PC-9 (cell line): ENCODE measurements at regions not wholly inside any gene's neighbourhood (a gene's known extent, or its start where the extent isn't known, plus 50 kb on each side); places are given as distances from the start of the nearest gene placed in this dataset.

ENCODE experiments used
- EZH2 ChIP-seq: fragments of 200-600 bp; sonication (generic); IDR thresholded peaks from 2 replicates; pipeline ENCODE4 v1.8.0; 2017; ENCODE audit warnings: antibody characterized with exemption, low read depth
- TF ChIP-seq, protein P1 (sequence below): fragments of 200-600 bp; sonication (generic); conservative IDR thresholded peaks from 2 replicates; pipeline ENCODE4 v1.6.1; 2017; ENCODE audit warnings: mixed run types, antibody characterized with exemption, mild to moderate bottlenecking, moderate library complexity

DNA sequence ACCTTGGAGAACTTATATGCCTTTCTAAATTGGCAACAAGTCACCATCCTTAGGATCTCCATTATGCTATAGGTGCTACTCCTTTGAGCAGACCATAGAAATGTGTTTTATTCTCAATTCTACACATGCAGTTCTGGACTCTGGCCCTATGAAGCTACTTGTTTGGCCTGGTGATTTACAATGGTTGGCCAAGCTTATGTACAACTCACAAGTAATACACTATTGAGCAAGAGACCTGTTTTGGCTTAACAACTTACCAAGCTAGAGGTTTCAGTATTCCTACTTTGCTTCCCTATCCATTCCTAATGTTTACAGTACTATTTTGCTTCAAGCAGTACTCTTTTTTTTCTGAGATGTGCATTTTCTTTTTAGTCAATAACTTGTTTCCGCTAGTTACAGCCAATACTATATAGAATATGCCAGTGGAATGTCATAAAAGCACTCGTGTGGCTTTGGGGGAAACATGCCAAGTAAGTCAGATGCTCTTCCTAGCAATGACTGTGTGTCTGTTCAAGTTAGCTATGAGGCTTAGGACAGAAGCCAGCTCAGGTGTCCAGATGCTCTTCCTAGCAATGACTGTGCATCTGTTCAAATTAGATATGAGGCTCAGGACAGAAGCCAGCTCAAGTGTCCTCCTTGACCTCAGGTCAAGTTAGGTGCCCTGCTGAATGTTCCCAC, 174.9 kb upstream of the SEMA6D start:
- TF ChIP-seq, protein P1, sequence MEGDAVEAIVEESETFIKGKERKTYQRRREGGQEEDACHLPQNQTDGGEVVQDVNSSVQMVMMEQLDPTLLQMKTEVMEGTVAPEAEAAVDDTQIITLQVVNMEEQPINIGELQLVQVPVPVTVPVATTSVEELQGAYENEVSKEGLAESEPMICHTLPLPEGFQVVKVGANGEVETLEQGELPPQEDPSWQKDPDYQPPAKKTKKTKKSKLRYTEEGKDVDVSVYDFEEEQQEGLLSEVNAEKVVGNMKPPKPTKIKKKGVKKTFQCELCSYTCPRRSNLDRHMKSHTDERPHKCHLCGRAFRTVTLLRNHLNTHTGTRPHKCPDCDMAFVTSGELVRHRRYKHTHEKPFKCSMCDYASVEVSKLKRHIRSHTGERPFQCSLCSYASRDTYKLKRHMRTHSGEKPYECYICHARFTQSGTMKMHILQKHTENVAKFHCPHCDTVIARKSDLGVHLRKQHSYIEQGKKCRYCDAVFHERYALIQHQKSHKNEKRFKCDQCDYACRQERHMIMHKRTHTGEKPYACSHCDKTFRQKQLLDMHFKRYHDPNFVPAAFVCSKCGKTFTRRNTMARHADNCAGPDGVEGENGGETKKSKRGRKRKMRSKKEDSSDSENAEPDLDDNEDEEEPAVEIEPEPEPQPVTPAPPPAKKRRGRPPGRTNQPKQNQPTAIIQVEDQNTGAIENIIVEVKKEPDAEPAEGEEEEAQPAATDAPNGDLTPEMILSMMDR, result no peak
- TF ChIP-seq EZH2, result no peak
